Adrenal gland (tissue), 5 donors: ENCODE measurements at regions not wholly inside any gene's neighbourhood (a gene's known extent, or its start where the extent isn't known, plus 50 kb on each side); places are given as distances from the start of the nearest gene placed in this dataset.

Experiments used
- POLR2A ChIP-seq, 2 donors: fragments of 450-650 bp; IDR thresholded peaks; one replicate each; pipeline ENCODE4 v1.6.1; 2017; ENCODE audit warnings: antibody characterized with exemption in 2 of 2, mild to moderate bottlenecking in 2 of 2, moderate library complexity in 1 of 2
- TF ChIP-seq, protein P1 (sequence below), 6 experiments: fragments of 450-650 bp in 4 of 6; fragments of 200-600 bp in 2 of 6; sonication (generic) in 1 of 6; IDR thresholded peaks; 1 replicate in 5 of 6; 2 replicates in 1 of 6; pipeline versions ENCODE4 v1.5.1 to v1.8.0; 2016 to 2021; ENCODE audit warnings: antibody characterized with exemption in 6 of 6, mild to moderate bottlenecking in 2 of 6, moderate library complexity in 1 of 6
- donor health status: DM: no; HTN: no; CAD: no.

DNA sequence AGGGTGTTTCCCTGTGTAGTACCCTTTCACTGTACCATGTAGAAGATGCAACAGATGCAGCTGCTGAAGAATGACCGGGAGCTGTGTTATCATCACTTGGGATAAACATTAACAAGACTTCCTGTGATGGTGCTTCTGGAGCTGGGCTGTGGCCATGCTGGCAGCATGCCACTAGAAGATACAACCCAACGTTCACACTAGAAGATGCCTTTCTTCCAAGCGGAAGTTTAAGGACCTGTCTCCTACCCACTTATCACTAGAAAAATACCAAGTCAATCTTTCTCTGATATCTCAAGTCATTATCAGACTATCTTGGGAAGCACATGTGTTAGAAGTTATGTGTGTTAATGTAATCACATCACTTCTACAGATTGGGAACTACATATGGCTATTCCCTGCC is 953.5 kb downstream of the CNTNAP5 start:
- TF ChIP-seq POLR2A (IDR thresholded peaks at IDR 0.05), result no peak
- TF ChIP-seq, protein P1, sequence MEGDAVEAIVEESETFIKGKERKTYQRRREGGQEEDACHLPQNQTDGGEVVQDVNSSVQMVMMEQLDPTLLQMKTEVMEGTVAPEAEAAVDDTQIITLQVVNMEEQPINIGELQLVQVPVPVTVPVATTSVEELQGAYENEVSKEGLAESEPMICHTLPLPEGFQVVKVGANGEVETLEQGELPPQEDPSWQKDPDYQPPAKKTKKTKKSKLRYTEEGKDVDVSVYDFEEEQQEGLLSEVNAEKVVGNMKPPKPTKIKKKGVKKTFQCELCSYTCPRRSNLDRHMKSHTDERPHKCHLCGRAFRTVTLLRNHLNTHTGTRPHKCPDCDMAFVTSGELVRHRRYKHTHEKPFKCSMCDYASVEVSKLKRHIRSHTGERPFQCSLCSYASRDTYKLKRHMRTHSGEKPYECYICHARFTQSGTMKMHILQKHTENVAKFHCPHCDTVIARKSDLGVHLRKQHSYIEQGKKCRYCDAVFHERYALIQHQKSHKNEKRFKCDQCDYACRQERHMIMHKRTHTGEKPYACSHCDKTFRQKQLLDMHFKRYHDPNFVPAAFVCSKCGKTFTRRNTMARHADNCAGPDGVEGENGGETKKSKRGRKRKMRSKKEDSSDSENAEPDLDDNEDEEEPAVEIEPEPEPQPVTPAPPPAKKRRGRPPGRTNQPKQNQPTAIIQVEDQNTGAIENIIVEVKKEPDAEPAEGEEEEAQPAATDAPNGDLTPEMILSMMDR (IDR thresholded peaks at IDR 0.05), result no peak
